ENCODE measurements at regions not wholly inside any gene's neighbourhood (a gene's known extent, or its start where the extent isn't known, plus 50 kb on each side); places are given as distances from the start of the nearest gene placed in this dataset.
"Not testable (repeated sequence)": the region's sequence is repeated elsewhere in the genome, so short reads cannot be mapped to it uniquely, and the experiment has no call there.

GRCh38 chr2:210919128-210919527, 362.7 kb downstream of the CPS1 start:
- no peaks in the 10 kb centered on the region for H3K27me3 ChIP-seq
- H3K4me1 ChIP-seq = no peaks in the 10 kb centered on the region
- DNase-seq (ENCODE audit: low spot score in 2 of 2) = no peak
- no peaks in the 10 kb centered on the region for H3K36me3 ChIP-seq
- H3K27ac ChIP-seq = no peak overlapping the region
- TF ChIP-seq EP300 (IDR thresholded peaks at IDR 0.05) (no peak), CTCF (IDR thresholded peaks at IDR 0.05) (no peak)
- peaks cover 0 to 5% (median 0%) of the 10 kb centered on the region in 4 donors for H3K9me3 ChIP-seq
- no peak overlapping the region for H3K4me3 ChIP-seq

DNA sequence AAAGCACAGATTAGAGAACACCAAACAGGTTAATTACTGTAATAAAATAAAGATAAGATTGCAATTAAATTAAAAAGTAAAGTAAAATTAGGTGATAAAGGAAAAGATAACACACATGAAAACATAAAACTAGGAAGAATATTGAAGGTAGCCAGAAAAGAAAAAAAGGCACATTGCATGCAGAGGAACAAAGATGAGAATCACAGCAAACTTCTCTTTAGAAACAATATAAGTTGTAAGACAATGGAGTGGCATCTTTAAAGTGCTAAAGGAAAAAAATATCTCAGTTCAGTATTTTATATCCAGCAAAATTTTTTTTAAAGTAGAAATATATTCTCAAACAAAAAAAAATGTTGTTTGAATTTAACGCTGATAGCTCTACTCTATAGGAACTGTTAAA, 366.0 kb downstream of the CPS1 start:
- Histone ChIP-seq H3K9me3 (peaks cover 0 to 5% (median 0%) of the 10 kb centered on the region in 4 donors), H3K27ac (no peak overlapping the region), H3K4me1 (no peaks in the 10 kb centered on the region), H3K27me3 (no peaks in the 10 kb centered on the region), H3K36me3 (no peaks in the 10 kb centered on the region), H3K4me3 (no peak overlapping the region)
- no peak for TF ChIP-seq EP300 (IDR thresholded peaks at IDR 0.05)
- no peak for TF ChIP-seq CTCF (IDR thresholded peaks at IDR 0.05)
- no peak for TF ChIP-seq POLR2A (IDR thresholded peaks at IDR 0.05)
- 94 to 98% methylated on average over 1 of the region's 1 CpG for WGBS, 2 donors
- DNase-seq (ENCODE audit: low spot score in 2 of 2) = no peak

DNA sequence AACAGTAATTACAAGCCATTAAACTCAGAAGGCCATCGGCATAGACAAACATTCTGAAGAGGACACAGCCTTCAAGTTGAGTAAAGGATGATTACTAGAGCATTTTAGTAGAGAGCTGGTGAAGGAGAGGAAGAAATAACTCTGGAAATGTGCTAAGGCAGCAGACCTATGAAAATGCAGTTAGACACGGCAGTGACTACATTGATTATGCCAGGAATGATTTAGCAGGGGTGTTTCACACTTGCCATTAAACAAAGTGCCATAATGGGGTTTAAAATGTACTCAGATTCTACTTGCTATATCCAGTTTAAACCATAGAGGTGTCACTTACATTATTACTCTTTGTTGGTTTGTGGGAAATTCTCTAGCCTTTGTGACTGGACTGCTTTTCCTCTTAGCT, 372.3 kb downstream of the CPS1 start:
- Histone ChIP-seq H3K4me1 (peaks cover 0 to 5% (median 0%) of the 10 kb centered on the region in 4 donors), H3K9me3 (no peaks in the 10 kb centered on the region), H3K27ac (no peak overlapping the region), H3K4me3 (no peak overlapping the region), H3K36me3 (no peaks in the 10 kb centered on the region), H3K27me3 (no peaks in the 10 kb centered on the region)
- TF ChIP-seq POLR2A (IDR thresholded peaks at IDR 0.05) (no peak), CTCF (IDR thresholded peaks at IDR 0.05) (no peak), EP300 (IDR thresholded peaks at IDR 0.05) (no peak)
- WGBS, 2 donors = 44 to 62% methylated on average over 2 of the region's 2 CpGs
- DNase-seq (ENCODE audit: low spot score in 2 of 2) = no peak

DNA sequence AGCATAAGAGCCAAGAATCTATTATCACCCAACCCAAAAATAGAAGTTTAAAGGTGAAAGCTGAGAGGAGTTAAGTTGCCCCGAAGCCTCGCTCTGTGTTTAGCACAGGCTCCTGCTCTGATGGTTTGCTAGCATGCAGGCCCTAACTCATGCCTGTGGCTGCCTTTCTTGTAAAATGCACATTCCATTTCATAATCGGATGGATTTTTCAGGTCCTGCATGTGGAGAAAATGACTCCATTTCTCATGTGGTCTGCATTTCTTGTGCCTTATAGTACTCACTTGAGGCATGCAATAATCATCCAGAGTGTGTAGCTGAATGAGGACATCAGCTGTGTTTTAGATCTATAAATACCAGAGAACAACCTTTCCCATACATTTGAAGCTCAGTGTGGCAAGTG, 381.8 kb downstream of the CPS1 start:
- TF ChIP-seq CTCF (IDR thresholded peaks at IDR 0.05) (no peak), POLR2A (IDR thresholded peaks at IDR 0.05) (no peak), EP300 (IDR thresholded peaks at IDR 0.05) (no peak)
- no peak overlapping the region for H3K4me3 ChIP-seq
- H3K27ac ChIP-seq = no peak overlapping the region
- 67 to 70% methylated on average over 3 of the region's 3 CpGs for WGBS, 2 donors
- H3K4me1 ChIP-seq = no peaks in the 10 kb centered on the region
- no peaks in the 10 kb centered on the region for H3K27me3 ChIP-seq
- H3K36me3 ChIP-seq = no peaks in the 10 kb centered on the region
- H3K9me3 ChIP-seq = peaks cover 0 to 6% (median 0%) of the 10 kb centered on the region in 4 donors
- DNase-seq (ENCODE audit: low spot score in 2 of 2) = no peak

DNA sequence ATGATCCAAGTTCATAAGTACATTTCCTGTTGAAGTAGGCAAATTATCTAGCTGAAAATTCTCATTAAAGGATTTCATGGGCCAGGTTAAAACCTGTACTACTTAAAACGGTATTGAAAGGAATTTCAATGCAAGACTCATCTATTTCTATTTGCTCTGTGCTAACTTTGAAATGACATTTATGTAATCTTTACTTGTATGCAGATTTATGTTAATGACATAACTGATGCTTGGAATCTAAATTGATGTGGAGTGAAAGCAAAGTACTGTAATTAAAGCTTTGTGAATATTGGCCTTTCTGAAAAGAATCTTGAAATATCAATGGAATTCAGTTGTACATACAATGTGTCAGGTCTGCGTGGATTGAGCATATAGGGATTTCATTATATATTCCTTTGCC, 390.0 kb downstream of the CPS1 start:
- no peak for TF ChIP-seq CTCF (IDR thresholded peaks at IDR 0.05)
- no peak for TF ChIP-seq POLR2A (IDR thresholded peaks at IDR 0.05)
- no peak for TF ChIP-seq EP300 (IDR thresholded peaks at IDR 0.05)
- H3K4me1 ChIP-seq = no peaks in the 10 kb centered on the region
- no peak overlapping the region for H3K27ac ChIP-seq
- WGBS, 2 donors = 80 to 87% methylated on average over 2 of the region's 2 CpGs
- no peak for DNase-seq (ENCODE audit: low spot score in 2 of 2)
- no peak overlapping the region for H3K4me3 ChIP-seq
- H3K36me3 ChIP-seq = no peaks in the 10 kb centered on the region
- H3K9me3 ChIP-seq = peaks cover 0 to 3% (median 0%) of the 10 kb centered on the region in 4 donors
- H3K27me3 ChIP-seq = no peaks in the 10 kb centered on the region

DNA sequence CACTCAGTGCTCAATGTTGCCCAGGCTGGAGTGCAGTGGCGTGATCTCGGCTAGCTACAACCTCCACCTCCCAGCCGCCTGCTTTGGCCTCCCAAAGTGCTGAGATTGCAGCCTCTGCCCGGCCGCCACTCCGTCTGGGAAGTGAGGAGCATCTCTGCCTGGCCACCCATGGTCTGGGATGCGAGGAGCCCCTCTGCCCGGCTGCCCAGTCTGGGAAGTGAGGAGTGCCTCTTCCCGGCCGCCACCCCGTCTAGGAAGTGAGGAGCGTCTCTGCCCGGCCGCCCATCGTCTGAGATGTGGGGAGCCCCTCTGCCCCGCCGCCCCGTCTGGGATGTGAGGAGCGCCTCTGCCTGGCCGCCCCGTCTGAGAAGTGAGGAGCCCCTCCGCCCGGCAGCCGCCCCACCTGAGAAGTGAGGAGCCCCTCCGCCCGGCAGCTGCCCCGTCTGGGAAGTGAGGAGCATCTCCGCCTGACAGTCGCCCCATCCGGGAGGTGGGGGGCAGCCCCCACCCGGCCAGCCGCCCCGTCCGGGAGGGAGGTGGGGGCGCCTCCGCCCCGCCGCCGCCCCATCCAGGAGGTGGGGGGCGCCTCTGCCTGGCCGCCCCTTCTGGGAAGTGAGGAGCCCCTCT, 394.1 kb downstream of the CPS1 start:
- not testable (repeated sequence) for H3K4me3 ChIP-seq; H3K9me3 ChIP-seq; H3K27ac ChIP-seq; DNase-seq (ENCODE audit: low spot score in 2 of 2); H3K4me1 ChIP-seq; H3K27me3 ChIP-seq; H3K36me3 ChIP-seq
- 96 to 98% methylated on average over 11 to 21 of the region's 41 CpGs for WGBS, 2 donors
